Transverse colon (tissue), 4 donors: ENCODE measurements at regions not wholly inside any gene's neighbourhood (a gene's known extent, or its start where the extent isn't known, plus 50 kb on each side); places are given as distances from the start of the nearest gene placed in this dataset.

Experiments
- CTCF ChIP-seq, 5 experiments: fragments of 200-600 bp in 3 of 5; fragments of 450-650 bp in 2 of 5; sonication (generic) in 3 of 5; IDR thresholded peaks; 1 replicate in 2 of 5; 2 replicates in 3 of 5; pipeline ENCODE4 v1.5.1; 2016 to 2017; ENCODE audit warnings: antibody characterized with exemption in 5 of 5, inconsistent platforms in 3 of 5, mild to moderate bottlenecking in 2 of 5, moderate library complexity in 1 of 5
- POLR2AphosphoS5 ChIP-seq, 3 donors: sonication (generic); formaldehyde crosslinking; IDR thresholded peaks; one replicate each; pipeline ENCODE4 v1.6.1; 2016; ENCODE audit warnings: antibody characterized with exemption in 3 of 3

DNA sequence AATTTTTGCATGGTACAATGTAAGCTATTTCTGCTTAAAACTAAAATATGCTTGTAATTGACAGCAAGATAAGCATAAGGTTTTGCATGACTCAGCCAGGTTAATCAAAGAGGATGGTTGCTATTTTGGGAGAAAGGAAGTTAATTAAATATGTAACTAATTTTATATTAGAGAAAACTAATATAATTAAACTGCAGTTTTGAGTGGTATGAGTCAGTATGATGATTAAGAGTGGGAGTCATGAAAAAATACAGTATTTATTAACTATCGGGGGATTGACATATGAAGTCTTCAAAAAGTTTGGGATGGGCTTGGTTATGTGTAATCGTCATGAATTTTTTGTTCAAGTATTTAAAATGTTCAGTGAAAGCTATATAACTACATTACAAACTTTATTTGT, 54.0 kb upstream of the CDK20 start:
- TF ChIP-seq CTCF (IDR thresholded peaks at IDR 0.05) (no peak), POLR2AphosphoS5 (IDR thresholded peaks at IDR 0.05) (no peak)
